NOMO-1 treated with DMSO at 0.1 percent for 48 hours (cell line): ENCODE measurements at regions not wholly inside any gene's neighbourhood (a gene's known extent, or its start where the extent isn't known, plus 50 kb on each side); places are given as distances from the start of the nearest gene placed in this dataset.

ENCODE experiments used
- DNase-seq: peaks from one replicate; lab custom pipeline; 2025; ENCODE audit not compliant: unreplicated experiment; lab: John Stamatoyannopoulos, UW

- DNase-seq = no peak
Measured at GRCh38 chr10:30793093-30793492, 163.5 kb upstream of the LYZL2 start.

- DNase-seq = no peak
Measured at GRCh38 chr10:30792025-30792424, 162.5 kb upstream of the LYZL2 start.

- no peak for DNase-seq
Measured at GRCh38 chr10:30791197-30791611, 161.7 kb upstream of the LYZL2 start.

GRCh38 chr10:30789806-30790205, 160.3 kb upstream of the LYZL2 start:
- no peak for DNase-seq

GRCh38 chr10:30788307-30788706, 158.8 kb upstream of the LYZL2 start:
- DNase-seq = no peak

GRCh38 chr10:30786906-30787305, 157.4 kb upstream of the LYZL2 start:
- DNase-seq = no peak

- DNase-seq = no peak
Measured at GRCh38 chr10:30786131-30786530, 156.6 kb upstream of the LYZL2 start.

GRCh38 chr10:30784897-30785605, 155.5 kb upstream of the LYZL2 start:
- DNase-seq = peak; percentile 64

- DNase-seq = peak; percentile 72
Measured at GRCh38 chr10:30784524-30784896, 155.0 kb upstream of the LYZL2 start.

GRCh38 chr10:30783939-30784501, 154.5 kb upstream of the LYZL2 start:
- DNase-seq = peak; percentile 91

GRCh38 chr10:30782537-30783461, 153.2 kb upstream of the LYZL2 start:
- DNase-seq = peak; percentile 81

GRCh38 chr10:30782157-30782536, 152.6 kb upstream of the LYZL2 start:
- no peak for DNase-seq

GRCh38 chr10:30781670-30782121, 152.1 kb upstream of the LYZL2 start:
- no peak for DNase-seq

- peak; percentile 3 for DNase-seq
Measured at GRCh38 chr10:30778769-30779168, 149.2 kb upstream of the LYZL2 start.

GRCh38 chr10:30775779-30776591, 146.4 kb upstream of the LYZL2 start:
- DNase-seq = no peak

- no peak for DNase-seq
Measured at GRCh38 chr10:30774261-30774660, 144.7 kb upstream of the LYZL2 start.

GRCh38 chr10:30773501-30773900, 143.9 kb upstream of the LYZL2 start:
- no peak for DNase-seq

- DNase-seq = no peak
Measured at GRCh38 chr10:30770816-30771215, 141.3 kb upstream of the LYZL2 start.

GRCh38 chr10:30770229-30770628, 140.7 kb upstream of the LYZL2 start:
- DNase-seq = no peak

- DNase-seq = no peak
Measured at GRCh38 chr10:30769361-30769760, 139.8 kb upstream of the LYZL2 start.

GRCh38 chr10:30765616-30766015, 136.1 kb upstream of the LYZL2 start:
- DNase-seq = no peak
